ENCODE measurements at regions not wholly inside any gene's neighbourhood (a gene's known extent, or its start where the extent isn't known, plus 50 kb on each side); places are given as distances from the start of the nearest gene placed in this dataset.

GRCh38 chr9:135287627-135288026 lies 192.0 kb upstream of the PPP1R26 start:
- no peak for TF ChIP-seq CTCF (IDR thresholded peaks at IDR 0.05; ENCODE audit: borderline replicate concordance, insufficient read depth, low read depth, low read length)
- H3K4me3 ChIP-seq (ENCODE audit: low read depth, low read length): no peak overlapping the region

GRCh38 chr9:135288054-135288453 lies 191.5 kb upstream of the PPP1R26 start:
- H3K4me3 ChIP-seq (ENCODE audit: low read depth, low read length): no peak overlapping the region
- TF ChIP-seq CTCF (IDR thresholded peaks at IDR 0.05; ENCODE audit: borderline replicate concordance, insufficient read depth, low read depth, low read length): no peak

GRCh38 chr9:135289081-135289491 lies 190.5 kb upstream of the PPP1R26 start:
- TF ChIP-seq CTCF (IDR thresholded peaks at IDR 0.05; ENCODE audit: borderline replicate concordance, insufficient read depth, low read depth, low read length): no peak

GRCh38 chr9:135290086-135290485 lies 189.5 kb upstream of the PPP1R26 start:
- H3K4me3 ChIP-seq (ENCODE audit: low read depth, low read length): no peak overlapping the region
- no peak for TF ChIP-seq CTCF (IDR thresholded peaks at IDR 0.05; ENCODE audit: borderline replicate concordance, insufficient read depth, low read depth, low read length)

More at GRCh38 chr9:135289081-135289491, 190.5 kb upstream of the PPP1R26 start:
- no peak overlapping the region for H3K4me3 ChIP-seq (ENCODE audit: low read depth, low read length)

- no peak for TF ChIP-seq CTCF (IDR thresholded peaks at IDR 0.05; ENCODE audit: borderline replicate concordance, insufficient read depth, low read depth, low read length)
Observed at GRCh38 chr9:135290566-135290965, 189.0 kb upstream of the PPP1R26 start.

GRCh38 chr9:135291165-135291564 lies 188.4 kb upstream of the PPP1R26 start:
- TF ChIP-seq CTCF (IDR thresholded peaks at IDR 0.05; ENCODE audit: borderline replicate concordance, insufficient read depth, low read depth, low read length): no peak
- no peak overlapping the region for H3K4me3 ChIP-seq (ENCODE audit: low read depth, low read length)

More at GRCh38 chr9:135290566-135290965, 189.0 kb upstream of the PPP1R26 start:
- no peak overlapping the region for H3K4me3 ChIP-seq (ENCODE audit: low read depth, low read length)

GRCh38 chr9:135294836-135295235 lies 184.7 kb upstream of the PPP1R26 start:
- TF ChIP-seq CTCF (IDR thresholded peaks at IDR 0.05; ENCODE audit: borderline replicate concordance, insufficient read depth, low read depth, low read length): no peak
- H3K4me3 ChIP-seq (ENCODE audit: low read depth, low read length): no peak overlapping the region

All from GM12875 (cell line).